ENCODE measurements at regions not wholly inside any gene's neighbourhood (a gene's known extent, or its start where the extent isn't known, plus 50 kb on each side); places are given as distances from the start of the nearest gene placed in this dataset.
"Not testable (repeated sequence)": the region's sequence is repeated elsewhere in the genome, so short reads cannot be mapped to it uniquely, and the experiment has no call there.

DNA sequence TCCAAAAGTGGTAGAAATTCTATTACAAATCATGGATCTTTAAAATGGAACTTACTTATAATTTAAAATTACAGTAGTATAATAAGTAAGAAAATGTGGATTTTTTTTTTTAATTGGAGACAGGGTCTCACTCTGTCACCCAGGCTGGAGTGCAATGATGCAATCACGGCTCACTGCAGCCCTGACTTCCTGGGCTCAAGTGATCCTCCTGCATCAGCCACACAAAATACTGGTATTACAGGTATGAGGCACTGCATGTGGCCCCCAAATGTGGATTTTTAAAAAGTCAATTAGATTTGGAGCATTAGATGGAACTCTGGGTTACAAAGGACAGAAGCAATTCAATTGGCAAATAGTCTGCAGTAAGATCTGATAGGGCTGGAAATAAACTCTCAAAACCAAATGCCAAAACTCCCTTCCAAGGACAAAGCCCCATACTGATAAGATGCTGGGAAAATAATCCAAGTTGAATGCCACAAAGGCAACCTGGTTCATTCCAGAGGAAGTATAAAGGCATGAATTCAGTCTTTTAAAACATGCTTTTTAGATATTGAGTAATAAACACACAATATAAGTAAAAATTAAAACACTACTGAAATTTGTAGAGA is 294.2 kb downstream of the ZNF248 start:
- FAIRE-seq: no peak

DNA sequence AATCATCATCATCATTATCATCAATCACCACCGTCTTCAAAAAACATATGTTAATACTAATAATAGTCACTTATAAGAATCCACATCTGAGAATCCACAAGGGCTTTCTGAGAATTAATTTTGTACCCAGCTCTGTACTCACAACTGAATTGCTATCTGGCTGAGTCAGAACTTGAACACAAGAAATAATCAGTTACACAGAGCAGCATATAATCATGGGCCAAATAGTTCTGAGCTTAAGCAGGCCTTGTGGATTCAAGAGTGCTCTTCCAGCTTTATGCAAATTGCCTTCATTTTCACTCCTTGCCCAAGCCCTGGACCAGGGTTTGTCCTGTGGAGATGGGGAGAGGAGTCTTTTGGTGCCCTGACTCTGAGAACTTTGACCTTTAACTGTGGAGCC is 304.5 kb downstream of the ZNF248 start:
- no peak for FAIRE-seq

DNA sequence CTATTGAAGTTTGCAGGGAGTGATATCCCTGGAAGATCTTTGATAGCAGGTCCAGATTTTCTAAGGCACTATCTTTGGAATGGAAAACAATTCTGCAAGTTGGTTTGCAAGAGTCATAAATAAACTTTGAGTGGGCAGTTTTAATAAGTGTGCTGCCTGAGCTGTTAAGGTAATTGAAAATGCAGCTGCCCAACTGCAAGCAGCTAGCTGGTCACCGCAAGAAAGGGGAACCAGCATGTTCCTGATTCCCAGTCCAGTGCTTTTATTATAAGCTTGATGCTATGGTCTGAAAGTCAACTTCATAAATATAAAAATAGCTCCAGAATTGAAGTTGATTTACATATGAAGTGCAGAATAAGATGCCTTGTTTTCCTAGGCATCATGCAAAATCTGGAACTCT is 308.4 kb downstream of the ZNF248 start:
- FAIRE-seq: no peak

DNA sequence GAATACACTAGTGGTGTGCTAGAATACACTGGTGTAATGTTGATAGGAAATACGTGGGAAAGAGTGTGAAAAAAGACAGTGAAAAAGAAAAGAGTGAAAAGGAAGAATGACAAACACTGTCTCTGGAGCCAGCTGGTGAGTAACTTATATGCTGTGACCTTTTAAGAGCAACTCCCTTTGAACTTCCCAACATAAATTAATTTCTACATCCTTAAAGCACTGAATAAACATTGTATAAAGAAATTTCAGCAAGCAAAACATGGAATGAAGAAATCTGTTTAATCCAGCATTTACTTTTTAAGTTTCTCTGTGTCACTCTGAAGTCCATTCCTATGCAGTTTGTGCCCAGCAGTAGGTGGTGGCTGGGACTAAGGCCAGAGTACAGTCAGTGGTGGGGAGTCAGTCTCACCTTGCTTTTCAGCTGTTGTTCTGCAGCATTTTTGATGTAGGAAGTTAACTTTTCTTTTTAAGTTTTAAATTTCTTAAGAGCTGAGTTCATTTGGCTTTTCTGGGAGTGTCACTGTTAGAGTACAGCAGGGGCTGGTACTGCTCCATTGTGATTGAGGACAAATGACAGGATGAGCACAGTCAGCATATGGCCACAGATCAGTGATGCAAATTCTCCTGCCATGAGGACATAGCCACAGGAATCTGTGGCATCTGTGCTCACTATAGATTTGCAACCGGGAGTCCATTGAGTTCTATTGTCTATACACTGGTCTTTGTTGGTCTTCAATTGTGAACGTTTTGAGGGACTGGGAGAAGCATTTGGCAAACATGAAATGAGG is 321.8 kb downstream of the ZNF248 start:
- FAIRE-seq: no peak

DNA sequence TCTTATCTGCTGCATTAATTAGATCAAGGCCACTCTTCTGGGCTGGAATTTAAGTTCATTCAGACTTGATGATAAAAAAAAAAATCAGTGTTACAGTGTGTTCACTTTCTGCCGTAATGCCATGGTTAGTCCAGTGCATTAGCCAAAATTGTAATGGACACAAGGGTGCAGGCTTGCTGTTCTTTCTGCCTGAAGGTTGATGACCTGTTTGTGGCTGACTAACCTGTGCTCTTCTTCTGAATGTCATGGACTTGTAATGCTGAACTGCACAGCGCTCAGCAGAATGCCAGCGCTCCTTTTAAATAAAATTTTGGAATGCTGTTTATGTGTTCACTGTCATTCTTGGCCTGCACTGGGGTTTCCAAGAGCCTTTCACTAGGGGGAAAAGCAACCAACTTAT is 323.2 kb downstream of the ZNF248 start:
- FAIRE-seq: no peak

DNA sequence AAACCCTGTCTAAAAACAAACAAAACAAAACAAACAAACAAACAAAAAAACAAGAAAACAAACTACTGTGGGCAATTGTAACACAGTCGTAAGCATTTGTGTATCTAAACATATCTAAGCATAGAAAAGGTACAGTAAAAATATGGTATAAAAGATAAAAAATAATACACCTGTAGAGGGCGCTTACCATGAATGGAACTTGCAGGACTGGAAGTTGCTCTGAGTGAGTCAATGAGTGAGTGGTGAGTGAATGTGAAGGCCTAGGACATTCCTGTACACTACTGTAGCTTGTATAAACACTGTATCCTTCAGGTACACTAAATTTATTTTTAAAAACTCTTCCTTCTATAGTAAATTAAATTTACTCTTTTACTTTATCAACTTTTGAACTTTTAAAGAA is 332.0 kb downstream of the ZNF248 start:
- peak; percentile 90 for FAIRE-seq

DNA sequence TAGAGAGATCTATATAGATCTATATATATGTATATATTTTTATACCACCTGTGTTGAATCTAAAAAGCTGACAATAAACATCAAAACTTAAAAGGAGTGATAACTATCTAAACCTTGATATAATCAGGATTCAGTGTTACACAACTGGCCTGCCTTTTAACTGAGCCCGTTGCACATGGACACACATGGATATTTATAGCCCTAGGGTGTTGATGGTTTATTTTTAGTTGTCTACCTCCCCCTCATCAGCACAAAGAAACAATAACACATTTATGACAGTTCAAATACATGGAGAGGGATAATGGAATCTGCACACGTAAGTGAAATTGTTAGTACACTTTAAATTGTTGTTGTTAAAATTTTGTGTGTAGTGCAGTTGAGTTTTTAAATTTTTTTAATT is 336.9 kb downstream of the ZNF248 start:
- FAIRE-seq: no peak

DNA sequence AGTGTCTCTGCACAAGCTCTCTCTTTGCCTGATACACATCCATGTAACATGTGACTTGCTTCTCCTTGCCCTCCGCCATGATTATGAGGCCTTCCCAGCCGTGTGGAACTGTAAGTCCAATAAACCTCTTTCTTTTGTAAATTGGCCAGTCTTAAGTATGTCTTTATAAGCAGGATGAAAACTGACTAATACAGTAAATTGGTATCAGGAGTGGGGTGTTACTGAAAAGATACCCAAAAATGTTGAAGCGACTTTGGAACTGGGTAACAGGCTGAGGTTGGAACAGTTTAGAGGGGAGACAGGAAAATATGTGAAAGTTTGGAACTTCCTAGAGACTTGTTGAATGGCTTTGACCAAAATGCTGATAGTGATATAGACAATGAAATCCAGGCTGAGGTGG is 346.9 kb downstream of the ZNF248 start:
- not testable (repeated sequence) for FAIRE-seq

DNA sequence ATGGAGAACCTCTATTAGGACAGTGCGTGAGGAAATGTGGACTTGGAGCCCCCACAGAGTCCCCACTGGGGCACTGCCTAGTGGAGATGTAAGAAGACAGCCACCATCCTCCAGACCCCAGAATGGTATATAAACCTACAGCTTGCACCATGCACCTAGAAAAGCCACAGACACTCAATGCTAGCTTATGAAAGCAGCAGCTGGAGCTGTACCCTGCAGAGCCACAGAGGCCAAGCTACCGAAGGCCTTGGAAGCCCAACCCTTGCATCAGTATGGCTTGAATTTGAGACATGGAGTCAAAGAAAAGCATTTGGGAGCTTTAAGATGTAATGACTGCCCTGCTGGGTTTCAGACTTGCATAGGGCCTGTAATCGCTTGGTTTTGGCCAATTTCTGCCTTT is 361.3 kb downstream of the ZNF248 start:
- FAIRE-seq: no peak

DNA sequence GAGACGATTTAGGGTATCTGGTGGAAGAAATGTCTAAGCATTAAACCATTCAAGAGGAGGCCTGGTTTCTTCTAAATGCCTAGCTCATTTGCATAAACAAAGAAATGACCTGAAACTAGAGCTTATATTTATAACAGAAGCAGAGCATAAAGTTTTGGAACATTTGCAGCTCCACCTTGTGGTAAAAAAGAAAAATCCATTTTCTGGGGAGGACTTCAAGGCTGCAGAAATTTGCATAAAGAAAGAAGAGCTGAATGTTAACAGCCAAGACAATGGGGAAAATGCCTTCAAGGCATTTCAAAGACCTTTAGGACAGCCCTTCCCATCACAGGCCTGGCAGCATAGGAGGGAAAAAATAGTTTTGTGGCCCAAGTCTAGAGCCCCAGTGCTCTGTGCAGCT is 362.0 kb downstream of the ZNF248 start:
- peak; percentile 62 for FAIRE-seq

DNA sequence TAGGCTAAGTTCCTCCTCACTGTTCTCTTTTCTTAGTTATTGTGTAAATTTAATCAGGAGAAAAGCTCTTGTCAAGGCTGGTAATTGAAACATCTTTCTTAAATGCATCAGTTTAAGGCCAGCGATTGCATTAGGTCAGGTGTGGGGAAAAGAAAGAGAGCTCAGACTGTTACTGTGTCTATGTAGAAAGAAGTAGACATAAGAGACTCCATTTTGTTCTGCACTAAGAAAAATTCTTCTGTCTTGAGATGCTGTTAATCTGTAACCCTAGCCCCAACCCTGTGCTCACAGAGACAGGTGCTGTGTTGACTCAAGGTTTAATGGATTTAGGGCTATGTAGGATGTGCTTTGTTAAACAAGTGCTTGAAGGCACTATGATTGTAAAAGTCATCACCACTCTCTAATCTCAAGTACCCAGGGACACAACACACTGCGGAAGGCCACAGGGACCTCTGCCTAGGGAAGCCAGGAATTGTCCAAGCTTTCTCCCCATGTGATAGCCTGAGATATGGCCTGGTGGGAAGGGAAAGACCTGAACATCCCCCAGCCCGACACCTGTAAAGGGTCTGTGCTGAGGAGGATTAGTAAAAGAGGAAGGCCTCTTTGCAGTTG is 364.1 kb downstream of the ZNF248 start:
- not testable (repeated sequence) for FAIRE-seq

DNA sequence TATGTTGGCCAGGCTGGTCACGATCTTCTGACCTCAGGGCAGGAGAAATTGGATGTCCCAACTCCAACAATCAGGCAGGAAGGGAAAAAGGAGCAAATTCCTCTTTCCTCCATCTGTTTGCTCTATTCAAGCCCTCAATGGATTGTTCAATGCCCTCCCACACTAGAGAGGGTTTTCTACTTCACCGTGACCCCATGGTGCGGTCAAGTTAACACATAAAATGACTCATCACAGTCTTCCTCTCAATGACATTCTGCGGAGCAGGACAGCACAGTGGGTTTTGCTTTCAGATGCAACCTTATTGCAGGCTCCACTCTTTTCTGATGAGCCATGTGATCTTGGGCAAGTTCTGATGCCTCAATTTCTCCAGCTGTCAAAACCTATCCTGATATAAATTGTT is 364.9 kb downstream of the ANKRD30A start:
- no peak for FAIRE-seq

DNA sequence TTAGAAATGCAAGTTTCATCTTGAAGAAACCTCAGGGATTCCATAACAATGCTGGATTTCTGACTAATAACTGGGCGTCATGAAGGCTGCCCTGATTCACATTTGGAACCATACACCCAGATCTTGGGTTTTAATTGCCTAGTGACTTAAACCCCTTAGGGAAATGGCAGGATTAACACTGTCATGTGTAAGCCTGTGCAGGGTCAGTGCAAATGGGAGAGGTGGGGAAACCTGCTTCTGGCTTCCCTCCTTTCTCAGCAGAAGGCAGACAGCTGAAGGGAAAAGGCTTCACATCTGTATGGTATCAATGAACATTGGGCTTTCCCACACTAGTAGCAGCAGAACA is 364.2 kb downstream of the ANKRD30A start:
- FAIRE-seq: no peak

DNA sequence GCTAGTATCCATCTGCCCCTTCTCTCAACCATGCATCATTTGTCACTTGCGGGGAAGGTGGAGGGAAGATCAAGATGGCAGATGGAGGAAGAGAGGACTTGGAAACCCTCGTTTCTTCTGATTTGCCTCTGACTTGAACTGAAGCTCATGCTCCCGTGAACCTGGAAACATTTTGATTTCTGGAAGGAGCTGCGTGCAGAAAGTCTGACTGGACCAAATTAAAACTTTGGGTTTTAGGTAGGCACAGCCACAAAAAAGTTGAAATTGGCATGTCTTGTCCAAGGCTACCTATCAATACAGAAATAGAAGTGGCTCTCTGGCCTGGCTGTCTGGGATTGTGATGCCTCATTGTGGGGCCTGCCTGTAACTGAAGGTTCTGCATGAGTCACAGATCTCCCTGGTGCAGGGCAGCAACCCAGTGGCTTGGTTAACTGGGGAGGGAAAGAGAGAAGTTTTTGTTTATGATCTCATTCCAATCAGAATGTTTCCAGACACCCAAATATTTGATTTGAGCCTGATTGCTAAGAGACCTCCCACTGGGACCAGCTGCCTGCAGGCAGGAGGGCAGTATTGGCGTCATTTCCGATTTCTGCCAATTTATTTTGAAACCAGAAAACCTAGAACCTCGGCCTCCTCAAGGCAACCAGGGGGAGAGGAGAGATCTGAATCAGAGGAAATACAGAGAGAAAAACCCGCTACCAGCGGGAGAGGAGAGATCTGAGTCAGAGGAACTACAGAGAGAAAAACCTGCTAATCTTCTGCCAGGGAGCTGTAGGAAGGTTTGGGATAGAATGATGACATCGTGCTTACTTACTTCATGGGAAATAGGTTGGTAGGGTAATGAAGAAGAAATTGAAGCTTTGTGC is 363.6 kb downstream of the ANKRD30A start:
- no peak for FAIRE-seq

DNA sequence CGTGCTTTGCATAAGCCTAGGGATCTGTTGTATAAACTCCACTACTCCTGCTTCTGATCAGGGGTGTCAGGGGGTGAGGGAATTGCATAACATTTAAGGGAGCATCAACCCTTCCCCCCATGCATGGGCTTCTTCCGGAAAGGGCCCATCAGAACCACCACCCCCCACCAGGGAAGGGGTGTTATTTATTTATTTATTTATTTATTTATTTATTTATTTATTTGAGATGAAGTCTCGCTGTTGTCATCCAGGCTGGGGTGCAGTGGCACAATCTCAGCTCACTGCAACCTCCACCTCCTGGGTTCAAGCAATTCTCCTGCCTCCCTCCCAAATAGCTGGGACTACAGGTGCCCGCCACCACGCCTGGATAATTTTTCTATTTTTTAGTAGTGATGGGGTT is 355.2 kb downstream of the ANKRD30A start:
- not testable (repeated sequence) for FAIRE-seq

DNA sequence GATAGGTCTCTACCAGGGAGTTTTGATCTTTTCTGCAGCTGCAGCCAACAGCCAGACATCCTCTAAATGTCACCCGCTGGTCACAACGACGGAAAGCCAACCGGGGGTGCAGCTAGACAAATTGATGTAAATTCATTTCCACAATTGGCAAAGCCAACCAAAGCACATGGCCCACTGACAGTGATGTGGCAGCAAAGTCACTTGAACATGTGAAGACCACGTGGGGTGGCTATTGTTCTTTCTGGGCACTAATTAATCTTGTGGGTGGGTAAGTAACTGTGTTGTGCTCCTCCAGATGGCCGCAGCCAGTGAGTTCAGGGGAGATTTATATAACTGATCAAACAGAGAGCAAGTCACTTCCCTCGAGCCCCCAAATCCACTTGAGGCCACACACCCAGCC is 354.1 kb downstream of the ANKRD30A start:
- FAIRE-seq: no peak

DNA sequence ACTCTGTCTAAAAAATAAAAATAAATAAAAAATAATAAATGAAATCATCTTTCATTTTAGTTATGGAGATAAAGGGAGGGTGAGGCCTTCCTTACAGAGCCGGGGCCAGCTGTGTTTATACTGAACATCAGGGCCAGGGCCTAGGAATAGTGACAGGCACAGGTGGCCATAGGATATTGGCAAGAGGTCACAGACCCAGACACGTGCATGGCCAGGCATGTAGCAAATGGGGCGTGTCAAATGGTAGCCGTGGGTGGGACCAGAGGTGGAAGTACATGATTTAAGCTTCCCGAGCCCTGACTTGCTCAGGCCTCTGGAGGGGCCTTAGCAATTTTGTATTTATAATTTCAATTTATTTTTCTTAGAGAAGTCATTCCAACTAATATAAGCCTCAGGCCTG is 353.0 kb downstream of the ANKRD30A start:
- no peak for FAIRE-seq

DNA sequence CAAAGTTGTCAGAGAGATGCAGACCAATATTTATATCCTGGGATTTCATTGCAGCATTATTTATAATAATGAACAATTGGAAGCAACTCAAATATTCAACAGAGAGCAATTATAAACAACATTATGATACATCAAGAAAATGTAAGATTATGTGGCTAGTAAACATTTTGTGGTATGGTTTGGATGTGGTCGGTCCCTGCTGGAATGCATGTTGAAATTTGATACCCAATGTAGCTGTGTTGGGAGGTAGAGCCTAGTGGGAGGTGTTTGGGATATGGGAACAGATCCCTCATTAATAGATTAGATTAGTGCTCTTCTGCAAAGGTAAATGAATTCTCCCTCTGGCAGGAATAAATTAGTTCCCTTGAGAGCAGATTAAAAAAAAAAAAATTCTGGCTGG is 350.9 kb downstream of the ANKRD30A start:
- FAIRE-seq: no peak

DNA sequence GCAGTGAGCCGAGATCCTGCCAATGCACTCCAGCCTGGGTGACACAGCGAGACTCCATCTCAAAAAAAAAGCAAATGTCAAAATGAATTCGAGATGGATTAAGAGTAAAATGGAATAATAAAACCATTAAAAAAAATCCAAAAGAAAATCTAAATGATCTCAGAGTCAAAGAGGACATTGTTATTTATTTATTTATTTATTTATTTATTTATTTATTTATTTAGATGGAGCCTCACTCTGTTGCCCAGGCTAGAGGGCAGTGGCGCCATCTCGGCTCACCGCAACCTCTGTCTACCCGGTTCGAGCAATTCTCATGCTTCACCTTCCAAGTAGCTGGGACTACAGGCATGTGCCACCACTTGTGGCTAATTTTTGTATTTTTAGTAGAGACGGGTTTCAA is 349.2 kb downstream of the ANKRD30A start:
- no peak for FAIRE-seq

DNA sequence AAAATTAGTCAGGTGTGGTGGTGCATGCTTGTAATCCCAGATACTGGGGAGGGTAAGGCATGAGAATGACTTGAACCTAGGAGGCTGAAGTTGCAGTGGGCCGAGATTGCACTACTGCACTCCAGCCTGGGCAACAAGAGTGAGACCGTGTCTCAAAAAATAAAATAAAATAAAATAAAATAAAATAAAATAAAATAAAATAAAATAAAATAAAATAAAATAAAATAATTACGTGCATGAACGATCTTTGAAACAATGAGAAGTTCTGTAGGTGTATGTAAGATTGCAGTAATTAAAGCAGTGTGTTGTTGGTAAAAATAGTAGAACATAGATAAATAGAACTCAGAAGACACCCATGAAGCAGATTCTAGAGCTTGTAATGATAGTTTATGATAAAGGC is 348.5 kb downstream of the ANKRD30A start:
- FAIRE-seq: no peak

DNA sequence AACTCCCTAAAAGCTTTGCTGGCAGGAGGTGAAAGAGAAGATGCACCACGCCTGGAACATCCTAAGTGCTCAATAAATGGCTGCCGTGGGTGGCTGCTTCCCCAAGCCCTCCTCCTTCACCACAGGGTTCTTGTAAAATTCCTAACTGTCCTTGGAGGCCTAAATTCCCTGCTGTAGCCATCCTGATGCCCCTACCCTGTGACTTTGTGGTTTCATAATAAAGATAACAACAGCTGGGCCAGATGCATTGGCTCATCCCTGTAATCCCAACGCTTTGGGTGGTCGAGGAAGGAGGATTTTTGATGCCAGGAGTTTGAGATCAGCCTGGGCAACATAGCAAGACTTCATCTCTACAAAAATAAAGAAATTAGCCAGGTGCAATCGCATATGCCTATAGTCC is 341.8 kb downstream of the ANKRD30A start:
- FAIRE-seq: no peak

DNA sequence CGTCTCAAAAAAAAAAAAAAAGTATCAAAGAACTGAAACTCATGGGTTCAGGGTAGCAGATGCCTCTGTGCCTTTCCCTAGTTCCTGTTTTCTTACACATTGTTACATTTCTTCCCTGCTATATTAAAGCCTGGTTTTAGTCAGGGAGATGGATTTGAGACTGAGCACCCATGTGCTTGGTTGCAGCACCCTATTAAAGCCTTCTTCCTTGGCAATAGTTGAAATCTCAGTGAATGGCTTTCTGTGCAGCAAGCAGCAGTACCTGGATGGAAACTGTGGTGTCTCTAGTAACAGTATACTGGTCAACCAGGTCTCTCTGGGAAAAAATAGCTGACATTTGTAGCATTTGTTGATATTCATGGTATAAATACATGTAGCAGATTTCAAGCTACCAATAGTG is 331.1 kb downstream of the ANKRD30A start:
- no peak for FAIRE-seq

DNA sequence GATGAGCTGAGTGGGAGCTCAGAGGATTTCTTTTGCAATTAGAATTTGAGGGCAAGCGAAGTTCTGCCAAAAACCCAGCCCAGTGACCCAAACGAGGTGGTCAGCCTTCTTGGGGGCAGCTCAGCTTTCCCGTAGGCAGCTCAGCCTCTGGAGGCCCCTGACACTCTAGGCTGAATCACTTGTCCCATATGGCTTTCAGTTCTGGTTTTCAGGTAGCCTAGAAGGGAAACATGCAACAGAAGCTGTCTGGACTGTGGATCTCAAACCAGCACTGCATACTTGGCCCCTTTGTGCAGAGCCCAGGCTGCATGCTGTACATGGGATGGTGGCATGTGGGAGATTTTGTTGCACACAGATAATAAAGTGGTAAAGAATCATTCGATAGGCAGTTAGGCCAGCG is 322.8 kb downstream of the ANKRD30A start:
- FAIRE-seq: no peak

DNA sequence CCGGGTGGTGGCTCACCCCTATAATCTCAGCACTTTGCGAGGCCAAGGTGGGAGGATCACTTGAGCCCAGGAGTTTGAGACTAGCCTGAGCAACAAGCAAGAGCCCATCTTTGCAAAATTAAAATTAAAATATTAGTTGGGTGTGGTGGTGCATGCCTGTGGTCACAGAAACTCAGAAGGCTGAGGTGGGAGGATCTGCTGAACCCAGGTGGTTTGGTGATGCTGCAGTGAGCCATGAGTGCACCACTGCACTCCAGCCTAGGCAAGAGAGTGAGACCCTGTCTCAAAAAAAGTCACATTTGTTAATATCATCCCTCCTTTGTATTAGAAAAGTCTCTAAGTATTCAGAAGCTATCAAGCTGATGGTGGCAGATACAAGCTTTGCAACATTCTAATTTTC is 317.5 kb downstream of the ANKRD30A start:
- no peak for FAIRE-seq

Data from TTC549 (cell line).